ENCODE measurements at regions not wholly inside any gene's neighbourhood (a gene's known extent, or its start where the extent isn't known, plus 50 kb on each side); places are given as distances from the start of the nearest gene placed in this dataset.

DNA sequence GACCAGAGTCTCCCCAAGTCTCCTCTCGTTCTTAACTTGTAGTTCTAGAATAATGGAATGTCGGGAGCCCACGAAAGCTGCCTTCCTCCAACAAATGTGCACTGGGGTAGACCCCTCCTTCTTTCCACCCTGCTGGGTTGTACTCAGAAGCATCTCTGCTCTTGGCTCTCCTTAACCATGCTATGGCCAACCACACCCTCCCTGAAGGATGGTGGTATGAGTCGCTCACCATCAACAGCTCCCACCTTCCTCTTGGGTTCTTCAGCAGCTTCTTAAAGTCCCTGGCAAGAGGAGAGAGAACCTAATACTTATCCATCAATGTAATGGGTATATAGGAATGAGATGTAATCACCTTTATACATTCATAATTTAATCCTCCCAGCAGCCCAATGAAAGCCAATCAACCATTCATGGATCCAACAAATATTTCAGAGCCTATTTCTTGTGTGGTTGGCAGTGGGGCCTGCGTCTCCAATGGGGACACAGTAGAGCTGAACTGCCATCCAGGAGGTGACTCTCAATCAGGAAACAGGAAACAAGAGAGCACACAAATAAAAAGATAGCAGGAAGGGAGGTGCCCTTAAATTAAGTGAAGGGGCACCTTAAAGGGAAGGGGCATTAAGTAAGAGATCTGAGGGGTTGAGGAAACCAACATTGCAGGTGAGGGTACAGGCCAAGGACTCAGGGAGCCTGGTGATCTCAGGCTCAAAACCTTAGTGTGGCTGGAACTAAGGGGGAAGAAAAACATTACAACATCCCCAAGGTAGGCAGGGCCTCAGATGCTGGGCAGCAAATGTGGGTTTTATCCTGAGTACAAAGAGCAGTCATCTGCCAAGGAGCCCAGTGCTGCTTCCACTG lies 64.4 kb upstream of the ETS2 start:
- BruUV-seq (replicated peaks), result no TSS peak
- Mint-ChIP-seq H3K9me3 (ENCODE audit: low read depth, unreplicated experiment) (peaks cover 5% of the 10 kb centered on the region), H3K27me3 (ENCODE audit: unreplicated experiment) (no peaks in the 10 kb centered on the region), H3K36me3 (ENCODE audit: insufficient read depth, unreplicated experiment) (no peaks in the 10 kb centered on the region), H3K27ac (ENCODE audit: unreplicated experiment) (no peak overlapping the region), H3K4me1 (ENCODE audit: low read depth, unreplicated experiment) (peaks cover 10% of the 10 kb centered on the region), H3K4me3 (ENCODE audit: low read depth, unreplicated experiment) (no peak overlapping the region)
- TF ChIP-seq, protein P1, sequence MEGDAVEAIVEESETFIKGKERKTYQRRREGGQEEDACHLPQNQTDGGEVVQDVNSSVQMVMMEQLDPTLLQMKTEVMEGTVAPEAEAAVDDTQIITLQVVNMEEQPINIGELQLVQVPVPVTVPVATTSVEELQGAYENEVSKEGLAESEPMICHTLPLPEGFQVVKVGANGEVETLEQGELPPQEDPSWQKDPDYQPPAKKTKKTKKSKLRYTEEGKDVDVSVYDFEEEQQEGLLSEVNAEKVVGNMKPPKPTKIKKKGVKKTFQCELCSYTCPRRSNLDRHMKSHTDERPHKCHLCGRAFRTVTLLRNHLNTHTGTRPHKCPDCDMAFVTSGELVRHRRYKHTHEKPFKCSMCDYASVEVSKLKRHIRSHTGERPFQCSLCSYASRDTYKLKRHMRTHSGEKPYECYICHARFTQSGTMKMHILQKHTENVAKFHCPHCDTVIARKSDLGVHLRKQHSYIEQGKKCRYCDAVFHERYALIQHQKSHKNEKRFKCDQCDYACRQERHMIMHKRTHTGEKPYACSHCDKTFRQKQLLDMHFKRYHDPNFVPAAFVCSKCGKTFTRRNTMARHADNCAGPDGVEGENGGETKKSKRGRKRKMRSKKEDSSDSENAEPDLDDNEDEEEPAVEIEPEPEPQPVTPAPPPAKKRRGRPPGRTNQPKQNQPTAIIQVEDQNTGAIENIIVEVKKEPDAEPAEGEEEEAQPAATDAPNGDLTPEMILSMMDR (IDR thresholded peaks at IDR 0.05; ENCODE audit: unreplicated experiment), result no peak
- no peak for DNase-seq
- intact Hi-C loops (cut with micrococcal nuclease; ENCODE audit: unreplicated experiment), result no loop called here
- CTCF ChIA-PET, result no interaction called here

GRCh38 chr21:38741950-38742256 lies 63.8 kb upstream of the ETS2 start:
- no peaks in the 10 kb centered on the region for H3K27me3 Mint-ChIP-seq (ENCODE audit: unreplicated experiment)
- TF ChIP-seq, protein P1 (IDR thresholded peaks at IDR 0.05; ENCODE audit: unreplicated experiment), result no peak
- peaks cover 7% of the 10 kb centered on the region for H3K9me3 Mint-ChIP-seq (ENCODE audit: low read depth, unreplicated experiment)
- BruUV-seq (replicated peaks), result no TSS peak
- CTCF ChIA-PET, result no interaction called here
- no peak overlapping the region for H3K27ac Mint-ChIP-seq (ENCODE audit: unreplicated experiment)
- no peak overlapping the region for H3K4me3 Mint-ChIP-seq (ENCODE audit: low read depth, unreplicated experiment)
- no peak for DNase-seq
- intact Hi-C loops (cut with micrococcal nuclease; ENCODE audit: unreplicated experiment), result no loop called here
- no peaks in the 10 kb centered on the region for H3K36me3 Mint-ChIP-seq (ENCODE audit: insufficient read depth, unreplicated experiment)
- peaks cover 10% of the 10 kb centered on the region for H3K4me1 Mint-ChIP-seq (ENCODE audit: low read depth, unreplicated experiment)

GRCh38 chr21:38742580-38743260 lies 63.0 kb upstream of the ETS2 start:
- H3K4me3 Mint-ChIP-seq (ENCODE audit: low read depth, unreplicated experiment), result no peak overlapping the region
- no peaks in the 10 kb centered on the region for H3K27me3 Mint-ChIP-seq (ENCODE audit: unreplicated experiment)
- no TSS peak for BruUV-seq (replicated peaks)
- no peak overlapping the region for H3K27ac Mint-ChIP-seq (ENCODE audit: unreplicated experiment)
- TF ChIP-seq, protein P1 (IDR thresholded peaks at IDR 0.05; ENCODE audit: unreplicated experiment), result no peak
- CTCF ChIA-PET, result no interaction called here
- no peak for DNase-seq
- H3K9me3 Mint-ChIP-seq (ENCODE audit: low read depth, unreplicated experiment), result peaks cover 7% of the 10 kb centered on the region
- H3K36me3 Mint-ChIP-seq (ENCODE audit: insufficient read depth, unreplicated experiment), result no peaks in the 10 kb centered on the region
- intact Hi-C loops (cut with micrococcal nuclease; ENCODE audit: unreplicated experiment), result no loop called here
- peaks cover 10% of the 10 kb centered on the region for H3K4me1 Mint-ChIP-seq (ENCODE audit: low read depth, unreplicated experiment)

- Mint-ChIP-seq H3K27me3 (ENCODE audit: unreplicated experiment) (no peaks in the 10 kb centered on the region), H3K4me1 (ENCODE audit: low read depth, unreplicated experiment) (peaks cover 10% of the 10 kb centered on the region), H3K4me3 (ENCODE audit: low read depth, unreplicated experiment) (no peak overlapping the region), H3K27ac (ENCODE audit: unreplicated experiment) (no peak overlapping the region), H3K9me3 (ENCODE audit: low read depth, unreplicated experiment) (peaks cover 7% of the 10 kb centered on the region), H3K36me3 (ENCODE audit: insufficient read depth, unreplicated experiment) (no peaks in the 10 kb centered on the region)
- no peak for DNase-seq
- TF ChIP-seq, protein P1 (IDR thresholded peaks at IDR 0.05; ENCODE audit: unreplicated experiment), result no peak
- CTCF ChIA-PET, result interaction anchor here (0.6 kb wide), 1 partner anchor 12 kb away, joined by 3 read pairs; no protein-coding TSS in a partner anchor
- intact Hi-C loops (cut with micrococcal nuclease; ENCODE audit: unreplicated experiment), result no loop called here
- no TSS peak for BruUV-seq (replicated peaks)
Measured at GRCh38 chr21:38743772-38744529, 61.8 kb upstream of the ETS2 start.

Measured in Calu3 (cell line).